ENCODE measurements at regions not wholly inside any gene's neighbourhood (a gene's known extent, or its start where the extent isn't known, plus 50 kb on each side); places are given as distances from the start of the nearest gene placed in this dataset.
"Not testable (repeated sequence)": the region's sequence is repeated elsewhere in the genome, so short reads cannot be mapped to it uniquely, and the experiment has no call there.

DNA sequence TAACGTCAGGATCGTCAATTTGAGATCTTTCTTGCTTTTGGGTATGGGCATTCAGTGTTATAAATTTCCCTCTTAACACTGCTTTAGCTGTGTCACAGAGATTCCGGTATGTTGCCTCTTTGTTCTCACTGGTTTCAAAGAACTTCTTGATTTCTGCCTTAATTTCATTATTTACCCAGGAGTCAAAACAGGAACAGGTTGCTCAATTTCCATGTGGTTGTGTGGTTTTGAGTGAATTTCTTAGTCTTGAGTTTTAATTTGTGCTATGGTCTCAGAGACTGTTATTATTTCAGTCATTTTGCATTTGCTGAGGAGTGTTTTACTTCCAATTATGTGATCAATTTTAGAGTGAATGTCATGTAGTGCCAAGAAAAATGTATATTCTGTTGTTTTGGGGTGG is 153.1 kb downstream of the PCDH17 start:
- no peak for DNase-seq

DNA sequence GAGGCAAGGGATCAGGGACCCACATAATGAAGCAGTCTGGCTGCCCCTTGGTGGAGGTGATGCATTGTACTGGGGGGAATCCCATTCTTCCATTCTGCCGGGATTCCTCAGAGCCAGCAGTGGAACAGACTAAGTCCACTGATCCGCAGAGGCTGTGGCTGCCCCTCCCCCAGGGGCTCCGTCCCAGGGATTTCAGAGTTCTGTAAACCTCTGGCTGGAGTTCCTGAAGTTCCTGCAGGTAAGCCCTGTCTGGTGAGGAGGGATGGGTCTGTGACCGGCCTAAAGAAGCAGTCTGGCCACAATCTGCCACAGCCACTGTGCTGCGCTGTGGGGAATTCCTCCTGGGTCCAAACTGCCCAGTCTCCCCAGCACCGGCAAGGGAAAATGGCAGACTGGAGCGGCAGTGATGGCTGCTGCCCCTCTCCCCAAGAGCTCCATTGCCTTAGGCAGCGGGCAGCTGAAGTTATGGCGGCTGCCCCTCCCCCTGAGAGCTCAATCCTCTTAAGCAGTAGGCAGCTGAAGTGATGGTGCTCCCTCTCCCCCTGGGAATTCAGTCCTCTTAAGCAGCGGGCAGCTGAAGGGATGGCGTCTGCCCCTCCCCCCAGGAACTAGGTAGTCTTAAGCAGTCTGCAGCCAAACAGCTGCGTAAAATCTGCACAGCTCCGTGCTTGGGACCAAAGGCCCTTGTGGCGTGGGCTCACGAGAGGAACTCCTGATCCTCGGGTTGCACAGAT is 155.7 kb downstream of the PCDH17 start:
- no peak for DNase-seq

DNA sequence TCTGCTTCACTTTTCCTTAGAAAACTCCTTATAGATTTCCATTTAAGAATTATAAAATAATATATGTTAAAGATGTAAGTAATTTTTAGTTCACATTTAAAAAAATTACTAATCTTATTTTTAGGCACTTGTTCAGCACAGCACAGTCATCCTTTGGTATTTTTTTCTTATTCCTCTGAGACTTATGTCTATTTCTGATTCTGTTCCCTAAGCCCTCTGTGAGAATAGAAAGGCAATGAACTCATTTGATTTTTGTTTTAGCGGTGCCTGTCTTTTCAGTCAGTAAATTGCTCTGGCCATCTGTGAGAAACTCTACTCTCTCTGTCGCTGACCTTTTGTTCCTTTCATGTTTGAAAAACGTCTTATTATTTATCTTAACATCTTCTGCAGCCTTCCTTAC is 168.1 kb downstream of the PCDH17 start:
- DNase-seq, result no peak

GRCh38 chr13:57813651-57814050 is 182.1 kb downstream of the PCDH17 start:
- no peak for DNase-seq

DNA sequence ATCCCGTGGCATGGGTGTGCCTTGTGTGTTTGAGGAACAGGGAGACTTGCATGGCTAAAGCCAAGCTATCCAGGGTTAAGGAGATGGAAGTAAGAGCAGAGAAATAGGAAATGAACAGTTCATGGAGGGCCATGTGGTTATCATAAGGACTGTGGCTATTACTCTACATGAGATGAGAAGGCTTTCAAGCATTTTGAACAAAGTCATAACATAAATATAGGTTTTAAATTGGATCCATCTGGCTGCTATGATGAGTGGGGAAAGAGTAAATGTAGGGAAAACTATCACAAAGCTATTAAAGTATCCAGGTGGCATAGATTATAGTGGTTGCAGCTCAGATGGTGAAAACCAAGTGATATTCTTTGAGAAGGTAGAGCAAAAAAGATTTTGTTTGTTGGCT is 184.1 kb downstream of the PCDH17 start:
- no peak for DNase-seq

DNA sequence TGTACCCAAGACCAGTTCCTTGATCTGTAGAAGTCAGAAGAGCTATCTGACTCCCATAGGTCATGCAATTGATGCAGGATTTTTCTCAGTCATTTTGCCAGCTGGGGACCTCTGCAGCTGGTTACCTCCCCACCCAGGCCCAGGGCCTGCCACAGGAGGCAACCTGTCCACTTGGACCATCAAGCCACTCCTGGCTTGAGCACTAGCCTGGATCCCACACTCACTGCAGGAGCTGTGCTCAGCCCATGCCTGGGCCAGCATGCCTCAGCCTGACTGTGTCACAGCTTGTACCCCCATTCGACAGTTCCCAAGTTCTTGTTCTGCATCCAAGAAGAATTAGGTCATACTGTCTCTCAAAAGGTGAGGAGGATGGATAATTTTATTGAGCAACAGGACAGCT is 189.4 kb downstream of the PCDH17 start:
- no peak for DNase-seq

- no peak for DNase-seq
Observed at GRCh38 chr13:57823704-57824103, 192.2 kb downstream of the PCDH17 start.

GRCh38 chr13:57824121-57824520 is 192.6 kb downstream of the PCDH17 start:
- DNase-seq, result no peak

DNA sequence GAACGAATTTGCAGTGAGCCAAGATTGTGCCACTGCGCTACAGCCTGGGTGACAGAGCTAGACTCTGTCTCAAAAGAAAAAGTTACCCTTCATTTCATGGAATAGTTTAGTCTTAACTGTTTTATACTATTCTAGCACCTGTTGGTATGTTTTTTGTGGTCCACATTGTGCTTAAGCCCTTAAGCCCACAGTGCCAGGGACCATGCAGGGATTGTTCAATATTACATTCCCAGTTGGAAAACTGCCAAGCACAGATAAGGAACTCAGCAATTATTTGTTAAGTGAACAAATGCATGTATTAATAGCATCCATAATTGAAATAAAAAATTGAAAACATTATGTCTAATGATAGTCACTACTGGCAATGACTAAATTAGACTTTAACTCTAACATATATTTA is 193.5 kb downstream of the PCDH17 start:
- DNase-seq, result no peak

DNA sequence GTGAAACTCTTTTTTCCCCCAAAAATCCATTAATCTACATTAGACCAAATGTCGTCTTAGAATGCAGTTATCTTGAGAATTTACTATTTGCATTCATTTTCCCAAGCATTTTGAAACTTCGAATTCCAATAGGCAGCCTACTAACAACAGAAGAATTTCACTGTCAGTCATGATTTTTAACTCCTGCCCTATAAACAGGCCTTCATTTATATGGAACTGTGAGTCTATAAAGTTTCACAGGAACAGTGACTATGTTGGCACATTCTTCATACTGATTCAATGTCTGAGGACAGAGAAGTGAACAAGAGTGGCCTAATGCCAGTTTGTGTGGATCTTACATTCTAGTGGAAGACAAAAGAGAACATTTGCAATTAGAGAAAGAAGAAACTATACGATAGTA is 198.0 kb downstream of the PCDH17 start:
- DNase-seq, result no peak

DNA sequence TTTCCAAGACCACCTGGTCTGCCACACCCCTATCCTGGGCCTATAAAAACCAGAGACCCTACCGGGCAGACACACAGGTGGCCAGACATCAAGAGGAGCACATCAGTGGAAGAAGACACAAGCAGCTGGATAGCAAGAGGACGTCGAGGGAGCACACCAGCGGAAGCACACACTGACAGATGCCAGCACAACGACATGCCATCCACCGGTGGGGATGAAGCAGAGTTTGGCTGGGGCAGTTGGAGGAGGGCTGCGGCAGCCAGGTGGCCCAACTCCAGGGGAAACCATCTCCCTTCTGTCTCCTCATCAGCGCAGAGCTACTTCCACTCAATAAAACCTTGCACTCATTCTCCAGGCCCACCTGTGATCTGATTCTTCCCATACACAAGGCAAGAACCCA is 200.6 kb downstream of the PCDH17 start:
- no peak for DNase-seq

DNA sequence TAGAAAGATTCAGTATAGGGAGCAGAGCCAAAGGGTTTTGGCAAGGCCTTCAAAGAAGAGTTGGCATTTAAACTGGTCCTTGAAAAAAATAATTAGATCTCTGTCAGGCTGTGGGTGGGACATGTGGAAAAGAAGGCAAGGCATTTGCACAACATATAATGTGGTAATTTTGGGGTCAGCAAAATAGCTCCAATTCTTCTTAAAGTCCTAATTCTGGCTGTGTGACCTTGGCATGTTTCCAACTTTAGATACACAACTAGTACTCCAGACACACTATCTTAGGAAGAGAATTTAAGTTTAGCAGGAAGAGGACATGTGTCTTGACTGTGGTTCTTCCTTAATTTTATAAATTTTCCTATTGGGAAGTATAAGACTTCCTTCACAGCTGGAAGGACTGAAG is 206.3 kb downstream of the PCDH17 start:
- no peak for DNase-seq

DNA sequence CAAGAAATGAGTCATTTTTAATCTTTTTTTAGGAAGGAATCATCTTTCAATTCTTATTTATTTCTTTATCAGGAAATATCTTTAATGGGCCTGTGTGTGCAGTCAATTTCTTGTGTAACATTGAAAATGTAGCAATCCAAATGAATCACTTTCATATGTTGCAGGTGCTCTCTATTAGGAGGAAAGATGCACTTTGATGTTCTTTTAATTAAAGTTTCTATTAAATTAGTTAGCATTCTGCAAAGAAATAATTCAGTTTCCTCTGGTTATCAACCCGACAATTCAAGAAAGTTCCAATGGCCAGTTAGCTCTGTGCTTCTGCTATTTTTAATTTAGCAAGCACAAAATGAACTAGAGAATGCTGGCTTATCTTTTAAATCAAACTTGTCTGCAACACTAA is 212.0 kb downstream of the PCDH17 start:
- DNase-seq, result no peak

- no peak for DNase-seq
Observed at GRCh38 chr13:57846600-57847173, 215.1 kb downstream of the PCDH17 start.

- no peak for DNase-seq
Observed at GRCh38 chr13:57857945-57858344, 226.4 kb downstream of the PCDH17 start.

DNA sequence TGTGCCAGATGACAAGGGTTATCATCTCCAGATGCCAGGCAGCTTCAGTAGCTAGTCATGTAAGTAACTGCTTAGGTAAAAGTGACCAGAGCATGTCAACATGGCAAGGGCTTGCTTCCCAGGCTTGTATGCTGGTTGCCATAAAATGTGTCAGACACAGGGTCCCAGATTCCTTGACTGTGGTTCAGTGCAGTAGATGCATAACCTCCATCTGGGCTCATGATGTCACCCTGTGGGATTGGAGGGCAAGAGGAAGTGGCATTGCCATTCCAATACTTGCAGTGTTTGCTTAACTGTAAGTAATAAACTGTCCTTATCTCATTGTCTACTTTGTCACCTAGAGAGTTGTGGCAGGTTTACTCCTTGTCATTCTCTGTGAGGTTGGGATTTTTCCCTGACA is 226.8 kb downstream of the PCDH17 start:
- DNase-seq, result no peak

GRCh38 chr13:57862879-57863278 is 231.3 kb downstream of the PCDH17 start:
- no peak for DNase-seq

GRCh38 chr13:57865600-57866294 is 234.2 kb downstream of the PCDH17 start:
- DNase-seq, result no peak

GRCh38 chr13:57874530-57874929 is 243.0 kb downstream of the PCDH17 start:
- no peak for DNase-seq

DNA sequence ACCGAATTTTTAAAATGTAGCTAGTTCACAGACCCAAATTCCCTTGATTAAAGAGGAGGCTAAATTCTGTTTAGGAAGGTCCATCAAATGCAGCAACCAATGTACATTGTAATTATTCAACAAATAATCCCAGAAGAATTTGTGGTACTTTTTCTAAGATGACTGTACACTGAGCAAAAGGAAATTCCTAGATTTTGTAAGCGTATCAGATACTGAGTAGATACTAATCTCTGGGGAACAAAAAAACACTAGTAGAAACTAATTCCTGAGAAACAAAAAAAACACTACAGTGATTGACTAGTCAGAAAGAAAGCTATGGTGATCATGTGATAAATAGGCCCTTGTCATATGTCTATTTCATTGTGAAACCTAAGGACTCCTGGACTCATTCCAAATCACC is 246.1 kb downstream of the PCDH17 start:
- no peak for DNase-seq

DNA sequence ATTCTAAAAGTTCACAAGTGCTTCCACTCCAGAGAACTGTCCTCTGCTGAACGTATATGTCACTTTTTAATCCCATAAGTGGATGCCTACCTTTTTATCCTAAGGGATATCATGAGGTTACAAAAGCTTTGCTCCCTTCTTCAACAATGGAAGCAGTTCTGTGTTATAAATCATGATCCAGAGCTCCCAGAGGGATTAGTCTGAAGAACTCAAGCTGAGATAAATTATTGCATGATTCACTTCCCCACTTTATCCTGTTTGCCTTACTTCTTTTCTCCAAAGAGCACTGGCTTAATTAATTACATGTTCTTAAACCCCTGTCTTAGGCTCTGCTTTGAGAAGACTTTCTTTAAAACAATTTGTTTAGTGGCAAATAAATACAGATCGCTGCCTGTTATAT is 246.7 kb downstream of the PCDH17 start:
- no peak for DNase-seq

DNA sequence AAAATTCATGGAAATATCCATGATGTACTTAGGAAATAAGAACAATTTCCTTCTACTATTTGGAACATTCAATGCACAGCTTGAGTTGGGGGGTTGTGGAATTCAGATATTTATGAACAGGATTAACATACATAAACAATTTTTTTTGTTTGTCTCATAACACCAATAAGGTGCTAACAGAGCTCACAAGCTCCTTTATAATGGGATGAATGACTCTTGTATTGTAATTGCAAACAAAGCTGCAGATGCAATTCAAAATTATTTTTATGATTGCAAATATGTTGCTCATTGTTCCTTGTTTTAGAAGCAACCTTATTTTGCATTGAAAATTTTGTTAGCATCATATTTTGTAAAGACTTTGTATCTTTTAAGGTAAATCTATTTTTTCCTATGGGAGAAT is 265.7 kb downstream of the PCDH17 start:
- DNase-seq, result no peak

- DNase-seq, result no peak
Observed at GRCh38 chr13:57899096-57899495, 267.6 kb downstream of the PCDH17 start.

- not testable (repeated sequence) for DNase-seq
Observed at GRCh38 chr13:57909833-57910232, 278.3 kb downstream of the PCDH17 start.

- no peak for DNase-seq
Observed at GRCh38 chr13:57918086-57918485, 286.5 kb downstream of the PCDH17 start.
